Body of pancreas (tissue), 4 donors: ENCODE measurements at regions not wholly inside any gene's neighbourhood (a gene's known extent, or its start where the extent isn't known, plus 50 kb on each side); places are given as distances from the start of the nearest gene placed in this dataset.

Experiments
- CTCF ChIP-seq, 7 experiments: fragments of 450-650 bp in 4 of 7; fragments of 200-600 bp in 3 of 7; sonication (generic) in 3 of 7; IDR thresholded peaks; one replicate each; pipeline ENCODE4 v1.5.1; 2016 to 2019; ENCODE audit warnings: antibody characterized with exemption in 7 of 7
- POLR2A ChIP-seq, 3 donors: fragments of 450-650 bp; IDR thresholded peaks; one replicate each; pipeline ENCODE4 v1.6.1; 2016; ENCODE audit warnings: antibody characterized with exemption in 3 of 3, mild to moderate bottlenecking in 2 of 3

GRCh38 chr16:72470541-72470940, 298.6 kb upstream of the PMFBP1 start:
- TF ChIP-seq POLR2A (IDR thresholded peaks at IDR 0.05) (no peak), CTCF (IDR thresholded peaks at IDR 0.05) (no peak)
